A549 (cell line): ENCODE measurements at regions not wholly inside any gene's neighbourhood (a gene's known extent, or its start where the extent isn't known, plus 50 kb on each side); places are given as distances from the start of the nearest gene placed in this dataset.

Experiments used
- CBX8 ChIP-seq: fragments of 200-600 bp; sonication (generic); IDR thresholded peaks from 2 replicates; pipeline ENCODE4 v1.6.1; 2016
- CEBPB ChIP-seq, 2 experiments: fragments of >200 bp in 1 of 2; sonication (Bioruptor Twin) in 1 of 2; formaldehyde crosslinking in 1 of 2; IDR thresholded peaks; 2 replicates each; pipeline ENCODE4 v1.6.1; 2012 to 2016
- CHD2 ChIP-seq: fragments of 150-350 bp; IDR thresholded peaks from 2 replicates; pipeline ENCODE4 v1.6.1; 2014; ENCODE audit warnings: low read length; ENCODE audit not compliant: partially characterized antibody
- EP300 ChIP-seq, 2 experiments: fragments of >200 bp; sonication (Bioruptor Twin); formaldehyde crosslinking; IDR thresholded peaks; 2 replicates in 1 of 2; 3 replicates in 1 of 2; pipeline ENCODE4 v1.6.1; 2016 to 2017
- KDM5A ChIP-seq: fragments of 200-600 bp; sonication (generic); IDR thresholded peaks from 2 replicates; pipeline ENCODE4 v1.6.1; 2016; ENCODE audit warnings: antibody characterized with exemption, mild to moderate bottlenecking
- NFE2L2 ChIP-seq: fragments of 150-350 bp; conservative IDR thresholded peaks from 2 replicates; pipeline ENCODE4 v1.6.1; 2014; ENCODE audit warnings: low read length
- PHF8 ChIP-seq: fragments of 200-600 bp; sonication (generic); IDR thresholded peaks from 2 replicates; pipeline ENCODE4 v1.6.1; 2016; ENCODE audit warnings: low read depth, mild to moderate bottlenecking, antibody characterized with exemption, moderate library complexity, borderline replicate concordance
- POLR2A ChIP-seq: IDR thresholded peaks from 2 replicates; pipeline ENCODE4 v1.6.1; 2012; ENCODE audit warnings: mild to moderate bottlenecking, low read length
- RFX5 ChIP-seq: fragments of 450-650 bp; IDR thresholded peaks from 2 replicates; pipeline ENCODE4 v1.7.1; 2014; ENCODE audit warnings: antibody characterized with exemption, mild to moderate bottlenecking, moderate library complexity
- TF ChIP-seq, protein P1 (sequence below): IDR thresholded peaks from 2 replicates; pipeline ENCODE4 v1.6.1; 2012
- TF ChIP-seq, protein P2 (sequence below): fragments of >200 bp; sonication (Bioruptor Twin); formaldehyde crosslinking; IDR thresholded peaks from 3 replicates; pipeline ENCODE4 v1.5.1; 2016
- TF ChIP-seq, protein P3 (sequence below): fragments of 200-600 bp; sonication (generic); IDR thresholded peaks from 2 replicates; pipeline ENCODE4 v1.6.1; 2016; ENCODE audit warnings: antibody characterized with exemption, mild to moderate bottlenecking, moderate library complexity
- TF ChIP-seq, protein P4 (sequence below): fragments of 450-650 bp; IDR thresholded peaks from 2 replicates; pipeline ENCODE4 v1.6.1; 2014; ENCODE audit warnings: antibody characterized with exemption

DNA sequence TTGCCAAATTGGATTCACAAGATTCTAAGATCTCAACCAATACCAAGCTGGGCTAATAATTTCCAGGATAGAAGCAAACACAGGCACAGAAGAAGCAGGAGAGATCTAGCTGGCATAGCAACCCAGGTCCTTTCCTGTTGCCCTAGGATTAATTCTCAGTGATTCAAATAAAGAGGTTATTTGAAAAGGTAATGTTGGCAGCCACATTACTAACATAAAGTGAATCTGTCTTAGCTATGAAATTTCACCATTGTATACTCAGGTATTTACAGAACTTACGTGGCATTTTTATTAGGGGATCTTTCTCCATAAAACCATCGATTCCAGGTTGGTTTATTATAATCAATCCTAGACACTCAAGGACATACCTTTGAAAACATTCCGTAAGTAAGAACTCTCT is 379.3 kb upstream of the POM121L12 start:
- TF ChIP-seq, protein P1, sequence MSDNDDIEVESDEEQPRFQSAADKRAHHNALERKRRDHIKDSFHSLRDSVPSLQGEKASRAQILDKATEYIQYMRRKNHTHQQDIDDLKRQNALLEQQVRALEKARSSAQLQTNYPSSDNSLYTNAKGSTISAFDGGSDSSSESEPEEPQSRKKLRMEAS, result no peak
- TF ChIP-seq, protein P2, sequence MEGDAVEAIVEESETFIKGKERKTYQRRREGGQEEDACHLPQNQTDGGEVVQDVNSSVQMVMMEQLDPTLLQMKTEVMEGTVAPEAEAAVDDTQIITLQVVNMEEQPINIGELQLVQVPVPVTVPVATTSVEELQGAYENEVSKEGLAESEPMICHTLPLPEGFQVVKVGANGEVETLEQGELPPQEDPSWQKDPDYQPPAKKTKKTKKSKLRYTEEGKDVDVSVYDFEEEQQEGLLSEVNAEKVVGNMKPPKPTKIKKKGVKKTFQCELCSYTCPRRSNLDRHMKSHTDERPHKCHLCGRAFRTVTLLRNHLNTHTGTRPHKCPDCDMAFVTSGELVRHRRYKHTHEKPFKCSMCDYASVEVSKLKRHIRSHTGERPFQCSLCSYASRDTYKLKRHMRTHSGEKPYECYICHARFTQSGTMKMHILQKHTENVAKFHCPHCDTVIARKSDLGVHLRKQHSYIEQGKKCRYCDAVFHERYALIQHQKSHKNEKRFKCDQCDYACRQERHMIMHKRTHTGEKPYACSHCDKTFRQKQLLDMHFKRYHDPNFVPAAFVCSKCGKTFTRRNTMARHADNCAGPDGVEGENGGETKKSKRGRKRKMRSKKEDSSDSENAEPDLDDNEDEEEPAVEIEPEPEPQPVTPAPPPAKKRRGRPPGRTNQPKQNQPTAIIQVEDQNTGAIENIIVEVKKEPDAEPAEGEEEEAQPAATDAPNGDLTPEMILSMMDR, result no peak
- TF ChIP-seq EP300 (IDR thresholded peaks at IDR 0.05) (no peak), POLR2A (no peak), CBX8 (no peak), RFX5 (no peak), PHF8 (no peak), CEBPB (IDR thresholded peaks at IDR 0.05) (no peak), KDM5A (no peak), NFE2L2 (no peak), CHD2 (no peak)
- TF ChIP-seq, protein P3, sequence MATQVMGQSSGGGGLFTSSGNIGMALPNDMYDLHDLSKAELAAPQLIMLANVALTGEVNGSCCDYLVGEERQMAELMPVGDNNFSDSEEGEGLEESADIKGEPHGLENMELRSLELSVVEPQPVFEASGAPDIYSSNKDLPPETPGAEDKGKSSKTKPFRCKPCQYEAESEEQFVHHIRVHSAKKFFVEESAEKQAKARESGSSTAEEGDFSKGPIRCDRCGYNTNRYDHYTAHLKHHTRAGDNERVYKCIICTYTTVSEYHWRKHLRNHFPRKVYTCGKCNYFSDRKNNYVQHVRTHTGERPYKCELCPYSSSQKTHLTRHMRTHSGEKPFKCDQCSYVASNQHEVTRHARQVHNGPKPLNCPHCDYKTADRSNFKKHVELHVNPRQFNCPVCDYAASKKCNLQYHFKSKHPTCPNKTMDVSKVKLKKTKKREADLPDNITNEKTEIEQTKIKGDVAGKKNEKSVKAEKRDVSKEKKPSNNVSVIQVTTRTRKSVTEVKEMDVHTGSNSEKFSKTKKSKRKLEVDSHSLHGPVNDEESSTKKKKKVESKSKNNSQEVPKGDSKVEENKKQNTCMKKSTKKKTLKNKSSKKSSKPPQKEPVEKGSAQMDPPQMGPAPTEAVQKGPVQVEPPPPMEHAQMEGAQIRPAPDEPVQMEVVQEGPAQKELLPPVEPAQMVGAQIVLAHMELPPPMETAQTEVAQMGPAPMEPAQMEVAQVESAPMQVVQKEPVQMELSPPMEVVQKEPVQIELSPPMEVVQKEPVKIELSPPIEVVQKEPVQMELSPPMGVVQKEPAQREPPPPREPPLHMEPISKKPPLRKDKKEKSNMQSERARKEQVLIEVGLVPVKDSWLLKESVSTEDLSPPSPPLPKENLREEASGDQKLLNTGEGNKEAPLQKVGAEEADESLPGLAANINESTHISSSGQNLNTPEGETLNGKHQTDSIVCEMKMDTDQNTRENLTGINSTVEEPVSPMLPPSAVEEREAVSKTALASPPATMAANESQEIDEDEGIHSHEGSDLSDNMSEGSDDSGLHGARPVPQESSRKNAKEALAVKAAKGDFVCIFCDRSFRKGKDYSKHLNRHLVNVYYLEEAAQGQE, result no peak
- TF ChIP-seq, protein P4, sequence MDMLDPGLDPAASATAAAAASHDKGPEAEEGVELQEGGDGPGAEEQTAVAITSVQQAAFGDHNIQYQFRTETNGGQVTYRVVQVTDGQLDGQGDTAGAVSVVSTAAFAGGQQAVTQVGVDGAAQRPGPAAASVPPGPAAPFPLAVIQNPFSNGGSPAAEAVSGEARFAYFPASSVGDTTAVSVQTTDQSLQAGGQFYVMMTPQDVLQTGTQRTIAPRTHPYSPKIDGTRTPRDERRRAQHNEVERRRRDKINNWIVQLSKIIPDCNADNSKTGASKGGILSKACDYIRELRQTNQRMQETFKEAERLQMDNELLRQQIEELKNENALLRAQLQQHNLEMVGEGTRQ, result no peak
